Tibial nerve (tissue), 4 donors: ENCODE measurements at regions not wholly inside any gene's neighbourhood (a gene's known extent, or its start where the extent isn't known, plus 50 kb on each side); places are given as distances from the start of the nearest gene placed in this dataset.

ENCODE experiments used
- DNase-seq, 2 donors: peaks; one replicate each; pipeline ENCODE4 v3.0.0-alpha.2; 2019; ENCODE audit warnings: low spot score in 2 of 2
- H3K27ac ChIP-seq, 4 donors: fragments of 200-600 bp; sonication (generic) in 3 of 4; one replicate each; pipeline ENCODE4 v1.5.1; 2017 to 2019; ENCODE audit warnings: mild to moderate bottlenecking in 1 of 4
- H3K27me3 ChIP-seq, 2 donors: fragments of 200-600 bp; sonication (generic) in 1 of 2; one replicate each; pipeline versions ENCODE4 v1.5.1 to v1.6.0; 2017 to 2019
- H3K36me3 ChIP-seq, 3 donors: fragments of 200-600 bp; sonication (generic); one replicate each; pipeline ENCODE4 v1.5.1; 2018 to 2019
- H3K4me1 ChIP-seq, 4 donors: fragments of 200-600 bp; sonication (generic) in 3 of 4; one replicate each; pipeline ENCODE4 v1.5.1; 2017 to 2019
- H3K4me3 ChIP-seq, 4 donors: fragments of 200-600 bp; sonication (generic) in 3 of 4; one replicate each; pipeline ENCODE4 v1.5.1; 2017 to 2019; ENCODE audit warnings: mild to moderate bottlenecking in 1 of 4, moderate library complexity in 1 of 4
- H3K9me3 ChIP-seq, 4 donors: fragments of 200-600 bp; sonication (generic) in 3 of 4; one replicate each; pipeline ENCODE4 v1.5.1; 2017 to 2019
- CTCF ChIP-seq, 5 experiments: fragments of 200-600 bp in 3 of 5; fragments of 450-650 bp in 2 of 5; sonication (generic) in 3 of 5; IDR thresholded peaks; one replicate each; pipeline ENCODE4 v1.5.1; 2016 to 2019; ENCODE audit warnings: antibody characterized with exemption in 5 of 5, mild to moderate bottlenecking in 3 of 5, moderate library complexity in 2 of 5
- EP300 ChIP-seq, 2 donors: sonication (generic); formaldehyde crosslinking; IDR thresholded peaks; one replicate each; pipeline ENCODE4 v1.6.1; 2017; ENCODE audit warnings: antibody characterized with exemption in 2 of 2, mild to moderate bottlenecking in 1 of 2
- POLR2A ChIP-seq, 2 donors: fragments of 450-650 bp; IDR thresholded peaks; one replicate each; pipeline ENCODE4 v1.6.1; 2017; ENCODE audit warnings: antibody characterized with exemption in 2 of 2, mild to moderate bottlenecking in 2 of 2, moderate library complexity in 2 of 2
- WGBS, 2 donors: methylation state at CpG; one replicate each; pipeline ENCODE4 v1.1.5; 2018; 5-methylcytosine and 5-hydroxymethylcytosine counted together

GRCh38 chr15:56868170-56868569 is 50.3 kb upstream of the TCF12 start:
- 96 to 99% methylated on average over 2 of the region's 2 CpGs for WGBS, 2 donors
- Histone ChIP-seq H3K36me3 (no peaks in the 10 kb centered on the region), H3K4me3 (no peak overlapping the region), H3K9me3 (no peaks in the 10 kb centered on the region), H3K27me3 (no peaks in the 10 kb centered on the region), H3K27ac (no peak overlapping the region), H3K4me1 (peaks cover 0 to 16% (median 0%) of the 10 kb centered on the region in 4 donors)
- TF ChIP-seq POLR2A (IDR thresholded peaks at IDR 0.05) (no peak), EP300 (IDR thresholded peaks at IDR 0.05) (no peak), CTCF (IDR thresholded peaks at IDR 0.05) (no peak)
- DNase-seq, result no peak

- Histone ChIP-seq H3K36me3 (no peaks in the 10 kb centered on the region), H3K9me3 (no peaks in the 10 kb centered on the region), H3K27ac (no peak overlapping the region), H3K4me1 (peaks cover 0 to 11% (median 0%) of the 10 kb centered on the region in 4 donors), H3K27me3 (no peaks in the 10 kb centered on the region), H3K4me3 (no peak overlapping the region)
- WGBS, 2 donors, result 87 to 91% methylated on average over 4 of the region's 4 CpGs
- DNase-seq, result no peak
- TF ChIP-seq POLR2A (IDR thresholded peaks at IDR 0.05) (no peak), EP300 (IDR thresholded peaks at IDR 0.05) (no peak), CTCF (IDR thresholded peaks at IDR 0.05) (no peak)
Measured at GRCh38 chr15:56866803-56867202, 51.6 kb upstream of the TCF12 start.

- peaks cover 0 to 17% (median 0%) of the 10 kb centered on the region in 3 donors for H3K36me3 ChIP-seq
- H3K27me3 ChIP-seq, result no peaks in the 10 kb centered on the region
- H3K9me3 ChIP-seq, result no peaks in the 10 kb centered on the region
- H3K4me1 ChIP-seq, result no peaks in the 10 kb centered on the region
- no peak overlapping the region for H3K27ac ChIP-seq
- H3K4me3 ChIP-seq, result no peak overlapping the region
- WGBS, 2 donors, result 14 to 18% methylated on average over 2 of the region's 2 CpGs
- TF ChIP-seq POLR2A (IDR thresholded peaks at IDR 0.05) (no peak), CTCF (IDR thresholded peaks at IDR 0.05) (no peak), EP300 (IDR thresholded peaks at IDR 0.05) (no peak)
- no peak for DNase-seq
Measured at GRCh38 chr15:56857828-56858227, 60.6 kb upstream of the TCF12 start.

GRCh38 chr15:56856934-56857333 is 61.5 kb upstream of the TCF12 start:
- 88 to 94% methylated on average over 1 of the region's 1 CpG for WGBS, 2 donors
- no peak overlapping the region for H3K4me3 ChIP-seq
- no peaks in the 10 kb centered on the region for H3K27me3 ChIP-seq
- peaks cover 0 to 17% (median 0%) of the 10 kb centered on the region in 3 donors for H3K36me3 ChIP-seq
- no peaks in the 10 kb centered on the region for H3K4me1 ChIP-seq
- no peaks in the 10 kb centered on the region for H3K9me3 ChIP-seq
- no peak for TF ChIP-seq POLR2A (IDR thresholded peaks at IDR 0.05)
- TF ChIP-seq CTCF (IDR thresholded peaks at IDR 0.05), result no peak
- no peak for TF ChIP-seq EP300 (IDR thresholded peaks at IDR 0.05)
- no peak overlapping the region for H3K27ac ChIP-seq
- no peak for DNase-seq

GRCh38 chr15:56844892-56845291 is 73.6 kb upstream of the TCF12 start:
- Histone ChIP-seq H3K36me3 (peaks cover 0 to 20% (median 0%) of the 10 kb centered on the region in 3 donors), H3K27me3 (no peaks in the 10 kb centered on the region), H3K4me3 (no peak overlapping the region), H3K27ac (no peak overlapping the region), H3K4me1 (no peaks in the 10 kb centered on the region), H3K9me3 (no peaks in the 10 kb centered on the region)
- no peak for TF ChIP-seq CTCF (IDR thresholded peaks at IDR 0.05)
- DNase-seq, result no peak
